Hematopoietic multipotent progenitor cell treated with erythropoietin and hydrocortisone succinate and interleukin-3 and kit ligand, for 6 days (in vitro differentiated cells): ENCODE measurements at regions not wholly inside any gene's neighbourhood (a gene's known extent, or its start where the extent isn't known, plus 50 kb on each side); places are given as distances from the start of the nearest gene placed in this dataset.
A peak's percentile ranks its signal among the peaks of the same experiment; 100 is the strongest.
"Not testable (repeated sequence)": the region's sequence is repeated elsewhere in the genome, so short reads cannot be mapped to it uniquely, and the experiment has no call there.

ENCODE experiments used
- DNase-seq: peaks from one replicate; pipeline ENCODE4 v3.0.0-alpha.2; 2015

DNA sequence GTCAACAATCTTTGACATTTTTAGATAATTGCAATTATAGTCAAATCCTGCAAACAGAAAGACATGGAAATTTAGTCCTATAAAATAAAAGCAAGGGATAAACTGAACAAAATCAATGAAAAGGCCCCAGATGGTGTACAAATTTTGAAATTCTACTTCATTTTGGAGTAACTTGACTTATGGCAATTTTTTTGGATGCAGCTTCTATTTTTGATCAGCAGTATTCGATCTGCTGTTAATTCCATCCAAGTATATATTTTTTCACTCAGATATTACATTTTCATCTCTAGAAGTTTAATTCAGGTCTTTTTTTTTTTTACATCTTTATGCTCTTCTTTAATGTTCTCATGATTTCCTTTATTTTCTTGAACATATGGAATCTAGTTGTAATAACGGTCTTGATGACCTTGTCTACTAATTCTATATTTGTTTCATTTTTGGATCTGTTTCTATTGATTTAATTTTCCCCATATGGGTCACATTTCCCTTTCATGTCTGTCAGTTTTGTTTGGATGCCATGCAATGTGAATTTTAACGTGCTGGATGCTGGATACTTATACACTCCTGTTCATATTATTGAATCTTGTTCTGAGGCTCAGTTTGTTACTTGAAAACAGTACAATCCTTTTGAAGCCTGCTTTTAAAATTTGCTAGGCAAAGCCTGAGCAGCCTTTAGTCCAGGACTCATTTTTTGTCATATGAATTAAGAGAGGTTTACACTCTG is 164.3 kb upstream of the FAM3C start:
- no peak for DNase-seq

GRCh38 chr7:121558288-121558687 is 162.2 kb upstream of the FAM3C start:
- no peak for DNase-seq

- no peak for DNase-seq
Measured at GRCh38 chr7:121557034-121557892, 161.2 kb upstream of the FAM3C start.

DNA sequence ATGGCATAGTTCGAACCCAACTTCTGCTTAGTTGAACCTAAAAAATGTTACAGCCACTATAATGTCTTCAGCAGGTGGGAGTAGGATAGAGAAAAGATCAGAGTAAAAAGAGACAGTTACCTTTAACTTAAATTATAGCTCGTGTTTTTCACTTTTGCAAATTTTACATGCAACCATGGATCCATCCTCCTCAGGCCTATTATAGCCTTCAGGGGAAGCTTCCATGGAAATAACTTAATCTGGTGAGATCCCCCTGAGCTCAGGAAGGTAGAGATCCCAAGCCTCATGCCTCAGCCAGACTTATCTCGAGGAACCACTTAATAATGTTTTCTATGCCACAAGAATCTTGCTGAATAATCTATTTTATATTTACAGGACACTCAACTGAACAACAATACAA is 159.4 kb upstream of the FAM3C start:
- no peak for DNase-seq

DNA sequence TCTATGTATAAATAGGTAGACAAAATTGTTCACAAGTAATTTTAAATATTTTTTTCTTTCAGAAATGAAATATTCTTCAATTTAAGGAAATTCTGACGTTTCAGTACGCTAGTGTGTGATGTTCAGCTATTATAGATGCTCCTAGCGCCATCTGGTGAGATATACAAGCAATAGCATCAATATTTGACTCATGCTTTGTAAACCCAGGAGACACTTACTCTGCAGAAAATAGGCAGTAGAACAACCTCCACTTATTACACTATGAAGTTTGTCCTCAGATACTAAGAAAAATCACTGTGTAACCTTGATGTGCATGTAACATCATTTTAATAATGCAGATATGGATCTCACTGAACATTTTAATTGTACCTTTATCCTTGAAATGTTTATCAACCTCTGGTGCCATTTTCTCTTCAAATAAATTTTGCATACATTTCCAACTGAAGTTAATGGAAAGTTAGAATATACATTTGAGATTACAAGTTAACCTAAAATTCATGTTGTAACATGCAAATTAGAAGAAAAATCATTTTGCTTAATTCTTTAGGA is 151.5 kb upstream of the FAM3C start:
- DNase-seq, result peak; percentile 82

DNA sequence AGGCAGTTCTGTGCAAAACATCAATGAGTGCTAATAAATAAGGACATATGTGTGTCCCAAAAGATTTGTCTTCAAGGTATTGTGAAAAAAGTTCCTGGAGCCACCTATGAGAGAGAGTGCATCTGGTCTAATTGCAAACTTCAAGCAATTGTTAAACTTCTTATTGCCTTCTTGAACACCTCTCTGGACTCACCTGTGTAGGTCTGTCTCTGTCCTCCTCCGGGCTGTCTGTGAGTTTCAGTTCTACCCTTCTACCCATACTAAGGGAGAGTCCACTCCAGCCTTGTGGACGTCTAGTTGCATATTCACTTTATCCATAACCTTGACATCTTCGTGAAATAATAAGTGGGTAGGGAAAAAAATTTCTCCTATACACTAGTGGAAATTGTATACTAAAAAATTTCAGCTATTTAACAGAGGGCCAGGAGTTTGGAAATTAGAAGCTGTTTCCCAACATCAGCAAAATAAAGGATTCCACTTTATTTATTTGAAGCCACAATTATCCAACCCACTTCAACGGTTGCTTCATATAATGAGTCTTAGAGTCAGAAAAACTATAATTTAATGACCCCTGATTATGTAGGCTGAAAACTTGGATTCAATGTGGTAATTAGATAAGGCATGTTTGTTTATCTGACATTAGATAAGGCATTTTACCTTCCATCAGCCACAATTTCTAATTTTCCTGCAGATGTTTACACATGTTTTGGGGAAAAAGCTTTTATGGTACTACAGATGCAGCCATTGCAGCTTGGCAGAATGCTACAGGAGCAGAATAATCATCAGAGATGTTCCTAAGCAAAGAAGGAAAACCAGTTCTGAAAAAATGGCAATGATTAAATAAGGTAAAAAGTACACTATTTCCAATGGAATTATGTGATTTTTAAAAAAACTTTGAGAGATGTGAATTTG is 150.8 kb upstream of the FAM3C start:
- no peak for DNase-seq

GRCh38 chr7:121545418-121545817 is 149.3 kb upstream of the FAM3C start:
- DNase-seq, result no peak

- DNase-seq, result no peak
Measured at GRCh38 chr7:121544726-121545125, 148.6 kb upstream of the FAM3C start.

- DNase-seq, result no peak
Measured at GRCh38 chr7:121544238-121544637, 148.1 kb upstream of the FAM3C start.

DNA sequence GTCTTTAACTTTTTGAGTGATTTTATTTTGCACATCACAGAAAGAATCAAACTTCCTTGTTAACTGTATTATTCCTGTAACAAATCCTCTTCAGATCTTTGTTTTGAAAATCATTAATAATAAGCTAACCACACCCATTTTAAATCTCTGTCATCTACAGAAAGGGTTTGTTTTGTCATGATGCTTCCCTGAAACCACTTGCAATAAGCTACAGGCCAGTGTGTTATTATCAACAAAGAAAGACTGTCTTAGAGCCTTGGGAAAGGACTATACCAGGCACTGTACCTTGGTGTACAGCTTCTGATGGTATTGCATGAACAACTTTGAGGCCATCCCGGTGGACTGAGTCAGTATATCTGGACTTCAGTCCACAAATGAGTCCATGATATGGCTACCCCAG is 145.3 kb upstream of the FAM3C start:
- DNase-seq, result no peak

DNA sequence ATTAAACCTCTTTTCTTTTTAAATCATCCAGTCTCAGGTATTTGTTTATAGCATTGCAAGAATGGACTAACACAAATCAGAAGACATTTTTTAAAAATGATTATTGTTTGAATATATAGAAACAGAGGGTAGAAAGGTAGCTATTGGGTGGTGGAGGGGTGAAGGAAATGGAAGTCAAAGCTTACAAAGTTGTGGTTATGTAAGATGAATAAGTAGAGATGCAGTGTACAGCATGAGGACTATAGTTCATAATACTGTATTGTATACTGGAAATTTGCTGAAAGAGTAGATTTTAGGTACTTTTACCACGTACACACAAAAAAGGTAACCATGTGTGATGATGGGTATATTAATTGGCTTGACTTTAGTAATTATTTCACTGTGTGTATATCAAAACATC is 144.0 kb upstream of the FAM3C start:
- DNase-seq, result no peak

GRCh38 chr7:121537031-121537430 is 140.9 kb upstream of the FAM3C start:
- DNase-seq, result no peak

DNA sequence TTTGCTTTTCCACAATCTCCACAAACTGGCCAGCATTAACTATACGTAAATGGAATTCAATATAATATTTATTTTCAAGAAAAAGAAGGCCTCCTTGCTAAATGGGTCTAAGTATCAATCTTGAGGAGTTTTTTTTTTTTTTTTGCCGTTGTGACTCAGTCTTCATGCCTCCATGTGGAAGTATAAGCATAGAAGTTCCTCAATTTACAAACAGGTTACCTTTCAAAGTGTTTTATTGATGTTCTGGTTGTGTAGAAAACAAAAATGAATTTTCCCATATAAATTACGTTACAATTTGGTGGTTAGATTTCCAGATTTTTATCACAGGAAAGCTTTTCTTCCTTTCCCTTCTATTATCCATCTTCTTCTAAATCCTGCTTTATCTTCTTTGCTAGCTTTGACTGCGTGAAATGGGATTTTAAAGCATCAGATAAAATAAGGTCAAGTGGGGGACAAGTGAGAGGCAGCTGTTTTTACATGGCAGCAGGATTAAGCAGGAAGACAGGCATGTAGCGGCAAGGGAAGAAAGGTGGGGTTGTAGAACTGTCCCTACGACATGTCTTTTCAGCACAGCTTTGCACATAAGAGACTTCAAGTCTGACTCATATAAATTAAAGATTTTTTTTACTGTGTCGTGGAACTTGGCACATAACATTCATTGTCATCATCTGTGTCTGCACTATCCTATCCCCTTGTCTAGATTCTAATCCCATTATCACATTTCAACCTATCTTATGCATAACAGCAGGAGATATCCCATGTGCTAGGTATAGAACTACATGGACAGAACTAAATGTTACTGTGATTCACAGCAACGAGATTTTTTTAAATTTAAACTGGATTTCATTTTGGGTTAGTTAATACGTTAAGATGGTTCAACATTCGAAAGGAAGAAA is 135.3 kb upstream of the FAM3C start:
- DNase-seq, result no peak

DNA sequence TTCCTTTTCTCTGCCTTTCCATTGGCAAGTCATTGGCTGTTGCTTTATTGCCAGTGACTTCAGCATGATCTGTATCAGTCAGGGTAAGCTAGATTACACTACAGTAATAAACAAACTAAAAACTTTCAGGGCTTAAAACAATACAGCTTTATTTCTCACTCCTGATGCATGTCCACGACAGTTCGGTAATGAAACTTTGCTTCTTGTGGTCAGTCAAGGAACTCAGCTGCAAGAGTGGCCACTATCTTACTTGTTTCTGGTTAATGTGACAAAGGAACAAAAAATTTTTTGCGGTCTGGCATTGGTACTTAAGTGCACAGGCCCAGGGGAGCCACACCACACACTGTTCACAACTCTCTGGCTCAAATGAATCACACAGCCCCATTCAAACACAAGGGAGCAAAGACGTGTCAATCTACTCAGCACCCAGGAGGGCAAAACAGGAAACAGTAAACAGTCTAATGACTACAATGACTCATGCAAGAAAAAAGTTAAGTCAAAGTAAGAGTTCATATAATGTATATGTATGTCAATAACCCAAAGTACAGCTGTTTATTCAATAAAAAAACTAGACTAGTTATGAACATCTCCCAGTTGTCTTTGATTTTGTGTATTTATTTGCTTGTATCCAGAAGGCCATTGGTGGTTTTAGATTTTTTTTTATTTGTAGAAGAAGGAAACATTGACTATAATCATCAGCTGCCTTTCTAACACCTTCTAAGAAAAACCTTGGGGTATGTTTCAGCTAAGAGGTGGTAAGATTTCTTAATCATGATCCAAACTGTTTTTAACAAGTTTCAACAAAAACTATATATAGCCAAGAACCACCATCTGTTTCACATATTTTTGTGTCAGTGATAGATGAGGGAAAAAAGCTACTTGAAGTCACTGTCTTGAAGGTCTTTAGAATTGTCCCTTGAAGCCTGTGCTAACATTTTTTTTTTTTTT is 134.4 kb upstream of the FAM3C start:
- DNase-seq, result no peak

DNA sequence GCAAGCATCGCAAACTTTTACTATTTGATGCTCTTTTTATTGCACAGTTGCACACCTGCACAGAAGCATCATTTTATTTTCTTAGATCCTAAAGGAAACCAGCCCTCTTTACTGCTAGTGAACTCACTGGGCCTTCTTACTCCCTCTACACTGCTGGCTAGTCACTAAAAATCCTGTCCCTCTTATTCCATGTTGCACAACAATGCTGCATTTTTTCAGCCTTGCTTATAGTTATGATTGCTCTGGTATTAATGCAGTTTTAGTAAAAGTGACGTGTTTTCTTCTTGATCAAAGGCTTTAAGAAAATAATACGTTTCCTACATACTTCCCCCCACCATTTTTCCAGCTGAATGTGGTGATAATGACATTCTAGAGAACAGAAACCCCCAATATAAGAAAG is 132.9 kb upstream of the FAM3C start:
- DNase-seq, result no peak

DNA sequence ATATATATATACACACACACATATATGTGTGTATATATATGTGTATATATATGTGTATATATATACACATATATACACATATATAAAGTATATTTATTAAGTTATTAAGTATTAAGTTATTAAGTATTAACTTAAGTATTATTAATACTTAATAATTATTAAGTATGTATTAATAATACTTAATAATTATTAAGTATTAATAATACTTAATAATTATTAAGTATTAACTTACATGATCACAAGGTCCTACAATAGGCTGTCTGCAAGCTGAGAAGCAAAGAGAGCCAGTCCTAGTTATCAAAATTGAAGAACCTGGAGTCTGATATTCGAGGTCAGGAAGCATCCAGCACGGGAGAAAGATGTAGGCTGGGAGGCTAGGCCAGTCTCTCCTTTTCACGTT is 130.1 kb upstream of the FAM3C start:
- not testable (repeated sequence) for DNase-seq

- DNase-seq, result no peak
Measured at GRCh38 chr7:121525155-121525819, 129.2 kb upstream of the FAM3C start.

DNA sequence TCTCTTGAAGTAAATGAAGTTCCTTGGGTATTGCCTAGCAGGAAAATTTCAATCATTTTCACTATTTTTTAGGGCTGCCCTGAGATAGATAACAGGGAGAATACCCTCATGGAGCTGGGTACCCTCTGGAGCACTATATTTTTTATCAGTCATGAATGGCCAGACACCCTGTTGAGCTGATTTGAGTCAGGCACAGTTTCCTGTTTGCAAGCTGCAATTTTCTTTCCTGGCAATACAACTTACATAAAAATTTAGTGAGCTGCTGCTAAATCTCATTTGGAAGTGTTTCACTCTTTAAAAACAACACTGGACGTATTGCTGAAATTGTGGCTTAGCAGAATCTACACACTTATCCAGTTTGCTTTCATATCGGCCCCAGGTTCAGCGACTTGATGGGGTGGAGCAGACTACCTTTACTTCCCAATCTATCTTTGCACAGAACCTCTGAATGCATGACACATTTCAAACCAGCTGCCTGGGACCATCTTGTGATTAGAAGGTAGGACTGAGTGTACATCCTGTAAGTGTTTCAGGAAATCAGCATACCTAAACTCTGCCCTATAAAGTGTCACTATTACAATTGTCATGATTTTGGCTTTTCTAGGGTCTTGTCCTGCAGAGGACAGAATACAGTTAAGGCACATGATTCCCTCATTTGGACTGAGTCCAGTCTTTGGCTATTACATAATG is 125.7 kb upstream of the FAM3C start:
- no peak for DNase-seq

DNA sequence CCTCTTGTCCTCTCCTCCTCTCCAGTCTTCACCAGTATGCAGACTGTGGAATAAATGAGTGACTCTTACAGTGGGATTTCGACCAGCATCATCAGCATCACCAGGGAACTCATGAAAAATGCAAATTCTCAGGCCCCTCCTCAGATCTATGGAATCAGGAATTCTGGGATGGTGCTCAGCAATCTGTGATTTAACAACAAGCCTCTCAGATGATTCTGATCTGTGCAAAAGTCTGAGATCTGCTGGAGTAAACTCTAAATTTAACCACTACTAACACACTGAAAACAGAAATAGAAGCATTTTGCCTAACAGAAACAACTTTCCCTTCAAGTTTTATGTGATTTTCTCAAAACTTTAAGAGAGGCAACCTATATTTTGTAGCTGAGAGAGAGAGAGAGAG is 124.8 kb upstream of the FAM3C start:
- no peak for DNase-seq
